ENCODE measurements at regions not wholly inside any gene's neighbourhood (a gene's known extent, or its start where the extent isn't known, plus 50 kb on each side); places are given as distances from the start of the nearest gene placed in this dataset.

GRCh38 chr9:129393064-129393463, 215.0 kb upstream of the IER5L start:
- ATAC-seq: no peak
- TF ChIP-seq TSHZ2 (CRISPR knock-in tag; IDR thresholded peaks at IDR 0.05) (no peak), ZFP3 (CRISPR knock-in tag; IDR thresholded peaks at IDR 0.05) (peak; percentile 96), ZNF8 (CRISPR knock-in tag; IDR thresholded peaks at IDR 0.05) (no peak), ZFP30 (CRISPR knock-in tag; IDR thresholded peaks at IDR 0.05) (no peak)

- ATAC-seq: no peak
- TF ChIP-seq CREB5 (CRISPR knock-in tag; IDR thresholded peaks at IDR 0.05; ENCODE audit: low read depth): no peak
- no peak for TF ChIP-seq ZFP30 (CRISPR knock-in tag; IDR thresholded peaks at IDR 0.05)
- no peak for TF ChIP-seq ZFP3 (CRISPR knock-in tag; IDR thresholded peaks at IDR 0.05)
- no peak for TF ChIP-seq ZNF565 (CRISPR knock-in tag; conservative IDR thresholded peaks at IDR 0.05; ENCODE audit: low read depth)
- no peak for TF ChIP-seq RARB (CRISPR knock-in tag; IDR thresholded peaks at IDR 0.05)
- TF ChIP-seq GLIS3 (CRISPR knock-in tag; IDR thresholded peaks at IDR 0.05): no peak
- TF ChIP-seq PATZ1 (CRISPR knock-in tag; IDR thresholded peaks at IDR 0.05; ENCODE audit: borderline replicate concordance): no peak
- no peak for TF ChIP-seq PPARA (CRISPR knock-in tag; IDR thresholded peaks at IDR 0.05; ENCODE audit: borderline replicate concordance)
- no peak for TF ChIP-seq ARNTL (CRISPR knock-in tag; IDR thresholded peaks at IDR 0.05; ENCODE audit: borderline replicate concordance, low read depth)
- no peak for TF ChIP-seq OSR1 (CRISPR knock-in tag; IDR thresholded peaks at IDR 0.05)
- TF ChIP-seq TSHZ2 (CRISPR knock-in tag; IDR thresholded peaks at IDR 0.05): no peak
These were observed 214.1 kb upstream of the IER5L start for GRCh38 chr9:129392093-129392541.

- no peak for ATAC-seq
- TF ChIP-seq TOX (CRISPR knock-in tag; IDR thresholded peaks at IDR 0.05; ENCODE audit: borderline replicate concordance): no peak
These were observed 213.2 kb upstream of the IER5L start for GRCh38 chr9:129391221-129391661.

- no peak for ATAC-seq
- TF ChIP-seq ZNF70 (CRISPR knock-in tag; IDR thresholded peaks at IDR 0.05): no peak
- TF ChIP-seq TSHZ2 (CRISPR knock-in tag; IDR thresholded peaks at IDR 0.05): no peak
- no peak for TF ChIP-seq ISL1 (CRISPR knock-in tag; IDR thresholded peaks at IDR 0.05)
- no peak for TF ChIP-seq SNAI2 (CRISPR knock-in tag; IDR thresholded peaks at IDR 0.05)
- no peak for TF ChIP-seq ZC3H10 (CRISPR knock-in tag; IDR thresholded peaks at IDR 0.05)
- no peak for TF ChIP-seq GLIS3 (CRISPR knock-in tag; IDR thresholded peaks at IDR 0.05)
- no peak for TF ChIP-seq ESRRG (CRISPR knock-in tag; IDR thresholded peaks at IDR 0.05)
- TF ChIP-seq TCF4 (CRISPR knock-in tag; IDR thresholded peaks at IDR 0.05; ENCODE audit: borderline replicate concordance): no peak
- TF ChIP-seq RARB (CRISPR knock-in tag; IDR thresholded peaks at IDR 0.05): no peak
- no peak for TF ChIP-seq ARNTL (CRISPR knock-in tag; IDR thresholded peaks at IDR 0.05; ENCODE audit: borderline replicate concordance, low read depth)
- TF ChIP-seq ZFP30 (CRISPR knock-in tag; IDR thresholded peaks at IDR 0.05): no peak
- no peak for TF ChIP-seq TOX (CRISPR knock-in tag; IDR thresholded peaks at IDR 0.05; ENCODE audit: borderline replicate concordance)
- no peak for TF ChIP-seq BACH2 (CRISPR knock-in tag; IDR thresholded peaks at IDR 0.05; ENCODE audit: borderline replicate concordance)
- TF ChIP-seq CSRNP3 (CRISPR knock-in tag; IDR thresholded peaks at IDR 0.05): no peak
- TF ChIP-seq PPARA (CRISPR knock-in tag; IDR thresholded peaks at IDR 0.05; ENCODE audit: borderline replicate concordance): no peak
These were observed 212.5 kb upstream of the IER5L start for GRCh38 chr9:129390541-129390940.

Measured in SK-N-SH treated with all-trans-retinoic acid at 6 μM for 48 hours (cell line).